GM04504 (cell line): ENCODE measurements at regions not wholly inside any gene's neighbourhood (a gene's known extent, or its start where the extent isn't known, plus 50 kb on each side); places are given as distances from the start of the nearest gene placed in this dataset.
"Not testable (repeated sequence)": the region's sequence is repeated elsewhere in the genome, so short reads cannot be mapped to it uniquely, and the experiment has no call there.

Experiments used
- DNase-seq: peaks from one replicate; pipeline ENCODE4 v3.0.0-alpha.2; 2012; ENCODE audit warnings: low read depth

DNA sequence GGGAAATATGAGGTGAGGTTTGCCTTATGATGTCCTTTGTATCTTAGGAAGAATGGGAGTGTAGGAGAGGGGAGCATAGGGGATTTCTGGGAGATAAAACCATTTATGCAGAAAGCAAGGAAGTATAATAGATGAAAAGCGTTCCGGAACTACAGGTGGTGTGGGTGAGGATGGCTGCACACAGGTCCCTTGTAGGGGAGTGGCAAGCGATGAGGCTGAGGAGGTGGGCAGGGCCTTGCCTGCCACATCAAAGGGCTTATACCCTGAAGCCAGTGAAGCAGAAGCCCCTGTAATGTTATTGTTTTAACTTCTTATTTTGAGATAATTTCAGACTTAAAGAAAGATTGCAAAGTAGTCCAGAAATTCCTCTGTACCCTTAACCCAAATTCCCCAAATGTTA is 107.3 kb upstream of the IKBKE start:
- DNase-seq = not testable (repeated sequence)

DNA sequence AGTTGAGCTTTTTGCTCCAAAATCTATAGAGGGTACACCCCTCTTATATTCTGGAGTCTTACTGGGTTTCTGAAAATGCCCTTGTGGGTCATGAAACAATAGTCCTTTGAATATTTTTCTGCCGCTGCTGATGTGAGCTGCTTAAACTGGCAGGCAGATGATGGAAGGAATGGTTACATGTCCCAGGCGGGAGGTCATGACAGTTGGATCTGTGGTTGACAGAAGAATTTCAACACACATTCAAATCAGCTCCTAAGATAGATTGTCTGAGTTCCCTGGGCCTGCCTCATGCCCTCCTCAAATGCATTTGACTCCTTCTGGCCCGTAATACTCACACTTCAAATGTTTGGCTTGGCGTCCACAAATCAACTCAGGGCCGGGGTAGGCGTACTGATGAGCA is 105.0 kb upstream of the IKBKE start:
- peak; percentile 8 for DNase-seq

DNA sequence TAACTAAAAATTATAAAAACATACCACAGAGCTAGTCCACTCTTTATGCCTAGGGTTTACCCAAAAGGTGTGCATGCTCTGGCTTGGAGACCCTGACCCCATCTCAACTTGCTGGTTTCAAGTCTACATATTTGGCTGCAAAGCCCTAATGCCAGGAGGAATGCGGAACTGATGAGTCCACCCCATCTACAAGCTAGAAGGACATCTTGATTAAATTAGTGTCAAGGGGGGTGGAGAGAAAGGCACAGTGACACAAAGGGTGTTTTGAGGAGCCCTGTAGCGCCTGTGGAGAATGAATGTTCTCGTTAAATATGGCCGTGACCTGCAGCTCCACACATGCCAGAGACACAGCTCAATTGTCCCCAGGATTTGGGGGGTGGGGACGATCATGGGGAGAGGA is 104.1 kb upstream of the IKBKE start:
- DNase-seq = peak; percentile 46

DNA sequence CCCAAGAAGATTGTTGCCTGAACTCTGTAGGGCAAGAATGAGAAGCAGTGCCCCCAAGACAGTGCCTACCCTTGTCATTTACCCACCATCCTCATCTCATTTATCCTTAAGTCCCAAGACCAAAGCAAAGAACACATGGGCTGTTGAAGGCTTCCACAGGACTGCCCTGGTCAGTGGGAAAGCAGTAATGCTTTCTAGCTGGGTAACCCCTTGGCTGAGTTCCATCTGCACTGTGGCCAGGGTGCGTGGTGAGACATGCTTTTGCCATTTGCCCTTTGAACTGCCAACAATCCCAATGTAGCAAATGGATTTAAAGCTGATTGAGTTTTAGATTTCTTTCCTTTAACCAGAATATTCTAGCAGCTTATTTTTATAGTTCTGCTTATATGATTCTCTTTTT is 103.5 kb upstream of the IKBKE start:
- not testable (repeated sequence) for DNase-seq

DNA sequence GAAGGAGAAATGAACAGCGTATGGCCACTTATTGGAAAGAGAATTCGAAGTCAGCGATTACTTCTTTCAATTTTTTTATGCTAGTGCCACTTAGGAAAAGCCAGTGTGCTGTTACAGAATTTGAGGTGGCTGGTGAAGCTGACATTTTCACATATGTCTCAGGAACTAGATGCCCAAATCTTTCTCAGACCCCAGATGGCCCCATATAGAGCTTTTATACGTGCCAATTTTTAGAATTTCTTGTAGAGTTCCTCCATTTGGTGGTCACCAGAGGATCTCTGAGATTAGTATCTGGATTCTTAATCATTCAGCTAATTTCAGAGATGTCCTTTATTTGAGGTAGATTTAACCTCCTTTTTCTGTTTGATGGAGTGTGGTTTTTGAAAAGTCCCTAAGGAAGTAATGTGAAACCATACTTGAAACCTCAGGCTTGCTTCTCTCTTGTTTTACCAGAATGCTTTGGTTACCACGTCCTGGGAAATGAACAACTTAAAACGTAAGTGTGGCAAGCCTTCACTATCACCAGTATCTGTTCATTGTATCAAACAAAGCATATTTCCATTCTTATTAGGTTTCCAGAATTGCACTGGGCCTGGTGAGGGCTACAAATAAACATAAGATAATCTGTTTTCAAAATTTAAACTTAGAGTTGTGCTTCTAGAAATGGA is 102.2 kb upstream of the IKBKE start:
- not testable (repeated sequence) for DNase-seq

DNA sequence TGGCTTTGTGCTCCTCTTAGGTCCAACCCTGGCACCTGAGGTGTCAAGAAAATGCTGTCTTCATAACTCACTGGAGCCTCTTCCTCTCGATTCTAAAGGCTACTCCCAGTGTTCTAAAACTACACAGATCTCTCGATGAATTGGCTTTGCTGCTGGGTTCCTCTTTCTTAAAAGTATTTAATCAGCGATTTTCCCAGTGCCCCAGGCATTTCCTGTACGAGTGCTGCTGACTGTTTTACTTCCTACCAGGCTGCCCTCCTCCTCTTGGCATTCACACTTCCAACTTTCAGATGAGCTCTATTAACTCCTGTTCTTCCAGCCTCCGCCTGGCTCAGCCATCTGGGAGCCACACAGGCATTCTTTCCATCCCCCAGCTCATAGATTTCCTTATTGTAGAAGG is 95.6 kb upstream of the IKBKE start:
- DNase-seq = not testable (repeated sequence)

DNA sequence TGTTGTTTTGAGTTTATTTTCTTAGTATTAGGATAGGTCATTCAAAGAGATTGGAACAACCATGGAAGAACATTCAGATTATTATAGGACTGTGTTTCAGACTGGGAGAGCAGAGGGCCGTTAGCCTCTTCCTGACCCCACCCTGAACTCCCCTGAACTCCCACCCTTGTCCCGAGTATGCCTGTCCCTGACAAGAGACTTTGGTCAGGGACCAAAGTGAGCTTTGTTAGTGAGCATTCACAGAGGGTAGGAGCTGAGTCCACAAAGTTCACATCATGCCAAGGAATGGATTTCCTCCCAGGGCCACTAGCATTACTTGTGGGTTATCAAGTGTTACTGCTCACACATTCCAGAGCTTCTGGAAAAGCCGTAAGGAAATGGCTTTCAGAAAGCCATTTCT is 94.7 kb upstream of the IKBKE start:
- not testable (repeated sequence) for DNase-seq

DNA sequence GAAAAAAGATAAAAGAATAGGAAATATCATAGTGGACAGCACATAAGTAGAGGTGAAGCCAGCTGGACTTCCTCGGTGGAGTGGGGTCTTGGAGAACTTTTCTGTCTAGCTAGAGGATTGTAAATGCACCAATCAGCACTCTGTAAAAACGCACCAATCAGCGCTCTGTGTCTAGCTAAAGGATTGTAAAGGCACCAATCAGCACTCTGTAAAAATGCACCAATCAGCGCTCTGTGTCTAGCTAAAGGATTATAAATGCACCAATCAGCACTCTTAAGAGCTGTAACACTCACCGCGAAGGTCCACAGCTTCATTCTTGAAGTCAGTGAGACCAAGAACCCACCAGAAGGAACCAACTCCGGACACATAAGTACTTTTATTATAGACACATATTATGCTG is 91.8 kb upstream of the IKBKE start:
- DNase-seq = not testable (repeated sequence)

DNA sequence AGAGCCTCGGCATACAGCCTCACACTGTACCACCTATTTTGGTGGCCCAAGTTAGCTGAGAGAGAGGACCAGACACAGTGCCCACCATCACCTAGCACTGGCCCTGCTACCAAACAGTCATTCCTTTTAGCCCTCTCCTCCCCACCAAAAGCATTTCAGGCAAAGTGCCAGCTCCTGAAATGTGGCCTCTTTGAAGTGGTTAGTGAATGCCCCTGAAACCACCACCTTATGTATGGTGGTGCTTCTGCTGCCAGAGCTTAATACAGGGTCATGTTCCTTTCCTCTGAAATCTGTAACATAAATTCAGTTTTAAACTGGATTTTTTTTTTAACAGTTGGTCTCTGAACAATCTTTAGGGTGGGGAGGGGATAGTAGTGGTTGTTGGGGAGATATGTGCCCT is 91.0 kb upstream of the IKBKE start:
- not testable (repeated sequence) for DNase-seq

DNA sequence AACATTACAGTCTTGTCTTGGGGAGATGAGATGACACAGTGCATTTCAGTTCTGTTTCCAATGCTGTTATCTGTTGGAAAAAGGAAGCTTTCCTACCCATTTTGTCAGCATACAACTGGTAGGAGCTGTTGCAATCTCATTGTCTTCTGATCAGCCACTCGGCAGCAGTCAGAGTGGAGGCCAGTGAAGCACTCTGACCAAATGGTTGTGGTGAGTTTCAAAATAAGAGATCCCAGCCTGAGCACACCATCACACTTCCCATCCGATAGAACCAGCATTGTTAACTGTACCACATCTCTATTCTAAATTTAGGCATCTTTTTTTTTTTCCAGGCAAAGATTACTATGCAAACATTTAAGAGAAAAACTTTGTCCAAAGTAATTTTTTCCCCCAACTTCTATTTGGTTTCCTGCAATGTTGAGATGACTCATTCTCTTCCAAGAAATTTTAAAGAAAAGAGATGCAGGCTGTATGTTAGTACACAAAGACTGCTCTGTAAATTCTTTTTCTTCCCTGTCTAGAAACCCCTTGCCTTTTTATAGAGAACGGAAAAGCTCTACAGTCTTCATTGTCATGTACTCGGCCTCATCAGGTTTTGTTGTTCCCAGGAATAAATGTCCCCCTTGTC is 90.0 kb upstream of the IKBKE start:
- DNase-seq = peak; percentile 18

DNA sequence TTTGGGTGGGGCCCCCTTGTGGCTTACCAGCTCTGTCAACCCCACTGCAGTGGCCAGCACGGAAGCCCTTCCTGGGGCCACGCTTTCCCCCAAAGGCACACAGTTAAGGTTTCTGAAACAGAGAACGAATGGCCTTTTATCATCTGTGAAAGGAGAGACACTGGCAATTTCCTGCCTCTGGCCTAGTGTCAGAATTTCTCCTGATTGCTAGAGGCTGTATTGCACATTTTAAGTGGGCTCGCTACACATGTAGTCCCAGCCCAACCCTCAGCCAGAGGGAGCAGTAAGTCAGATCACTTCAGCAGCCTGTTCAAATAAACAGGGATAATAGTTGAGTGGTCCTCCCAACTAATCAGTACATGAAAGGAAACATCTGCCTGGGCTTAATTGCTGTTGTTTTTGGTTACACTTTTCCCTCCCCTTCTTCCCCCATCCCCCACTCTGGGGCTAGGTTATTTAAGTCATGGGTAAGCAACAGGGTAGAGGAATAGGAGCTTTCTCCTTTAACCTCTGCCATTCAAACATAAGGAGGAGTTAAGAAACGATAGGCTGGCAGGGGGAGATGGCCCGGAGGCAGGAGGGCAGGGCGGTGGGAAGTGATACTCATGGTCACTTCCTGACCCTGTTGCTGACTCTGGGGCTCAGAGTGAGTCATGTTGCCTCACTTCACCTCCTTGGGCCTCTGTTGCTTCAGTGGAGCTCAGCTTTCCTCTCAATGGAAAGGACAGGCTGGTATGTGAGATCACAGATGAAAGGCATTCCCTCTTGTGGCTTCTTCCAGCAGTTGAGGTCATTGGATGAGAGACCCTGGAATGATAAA is 89.3 kb upstream of the IKBKE start:
- not testable (repeated sequence) for DNase-seq

DNA sequence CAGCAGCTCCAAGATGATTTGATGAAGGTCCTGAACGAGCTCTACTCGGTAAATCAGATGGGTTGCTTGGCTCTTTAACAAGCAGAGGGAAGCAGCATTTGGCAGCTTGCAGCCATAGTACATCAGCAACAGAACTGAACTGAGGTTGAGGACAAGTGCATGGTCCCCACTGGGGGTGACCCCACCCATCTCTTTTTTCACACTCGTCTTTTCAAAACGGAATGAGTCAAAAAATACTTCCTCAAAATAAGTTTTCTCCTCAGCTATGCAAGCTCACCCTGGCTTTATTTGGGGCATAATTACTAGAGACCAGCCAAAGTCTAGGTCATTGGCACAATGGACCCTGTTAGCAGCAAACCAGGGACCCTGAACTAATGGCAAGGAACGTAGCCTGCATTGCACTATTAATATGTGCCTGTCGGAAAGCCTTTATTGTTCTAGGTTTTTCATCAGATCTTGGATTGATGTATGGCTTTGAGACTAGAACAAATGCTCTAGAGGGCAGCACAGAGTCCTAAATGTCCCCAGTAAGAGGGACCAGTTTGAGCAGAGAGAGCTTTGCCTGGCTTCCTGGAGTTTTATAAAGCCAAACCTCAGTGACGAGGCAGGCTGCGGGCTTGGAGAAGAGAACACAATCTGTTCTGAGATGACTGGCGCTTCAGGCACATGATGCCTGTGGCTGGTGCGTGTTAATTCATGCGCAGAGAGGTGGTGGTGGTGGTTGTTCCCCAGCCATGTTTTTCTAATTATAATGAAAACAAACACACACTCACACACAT is 86.1 kb upstream of the IKBKE start:
- peak; percentile 61 for DNase-seq

DNA sequence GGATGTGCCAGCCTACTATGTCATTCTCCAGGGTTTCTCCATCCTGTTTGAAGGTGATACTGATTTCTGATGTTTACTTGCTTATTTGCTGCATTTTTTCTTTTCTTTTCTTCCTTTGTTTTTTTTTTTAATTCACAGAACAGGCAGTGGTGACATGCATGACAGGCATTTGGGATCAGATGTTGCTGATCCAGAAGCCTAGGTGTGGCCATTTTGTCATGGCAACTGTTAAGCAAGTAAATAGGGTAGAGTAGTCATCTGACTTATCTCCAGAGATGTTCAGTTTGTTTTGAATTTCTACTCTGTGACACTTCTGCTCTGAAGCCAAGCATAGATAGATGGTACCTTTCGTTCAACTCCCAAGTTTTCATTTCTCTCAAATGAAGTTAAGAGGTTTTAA is 85.4 kb upstream of the IKBKE start:
- DNase-seq = not testable (repeated sequence)

DNA sequence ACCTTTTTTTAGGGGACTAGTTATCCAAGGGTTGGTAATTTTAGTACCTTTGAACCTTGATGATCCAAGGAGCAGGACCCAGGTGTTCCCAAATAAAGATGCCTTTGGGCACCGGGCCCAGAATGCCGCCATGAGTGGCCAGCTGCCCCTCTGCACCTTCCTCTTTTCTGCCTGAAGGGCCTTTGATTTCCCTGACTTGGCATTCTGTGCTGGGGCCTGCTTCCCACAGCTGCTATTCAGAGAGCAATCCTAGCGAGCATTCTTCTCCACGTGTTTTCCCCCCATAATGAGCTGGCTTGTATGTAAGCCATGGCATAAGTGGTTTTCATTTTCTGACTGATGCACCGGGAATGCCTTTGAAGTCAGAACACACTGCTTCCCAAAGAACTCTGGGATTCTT is 82.6 kb upstream of the IKBKE start:
- not testable (repeated sequence) for DNase-seq

DNA sequence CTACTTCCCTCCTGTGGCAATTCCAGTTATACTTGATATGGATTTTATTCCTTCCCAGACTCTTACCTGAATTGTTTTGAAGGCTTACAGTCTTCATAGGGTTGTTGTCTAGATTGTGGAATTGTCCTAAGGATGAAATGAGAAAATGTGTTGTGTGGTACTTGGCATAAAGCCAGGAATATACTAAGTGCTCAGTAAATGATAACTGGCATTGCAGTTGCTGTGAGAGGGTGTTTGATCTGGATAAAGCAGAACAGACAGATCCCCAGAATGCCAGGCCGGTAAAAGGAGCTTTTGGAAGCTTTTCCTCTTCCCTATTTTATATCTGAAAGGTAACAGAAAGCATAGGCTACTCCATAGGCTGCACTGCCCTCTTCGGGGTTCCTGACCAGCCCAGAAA is 78.4 kb upstream of the IKBKE start:
- not testable (repeated sequence) for DNase-seq

DNA sequence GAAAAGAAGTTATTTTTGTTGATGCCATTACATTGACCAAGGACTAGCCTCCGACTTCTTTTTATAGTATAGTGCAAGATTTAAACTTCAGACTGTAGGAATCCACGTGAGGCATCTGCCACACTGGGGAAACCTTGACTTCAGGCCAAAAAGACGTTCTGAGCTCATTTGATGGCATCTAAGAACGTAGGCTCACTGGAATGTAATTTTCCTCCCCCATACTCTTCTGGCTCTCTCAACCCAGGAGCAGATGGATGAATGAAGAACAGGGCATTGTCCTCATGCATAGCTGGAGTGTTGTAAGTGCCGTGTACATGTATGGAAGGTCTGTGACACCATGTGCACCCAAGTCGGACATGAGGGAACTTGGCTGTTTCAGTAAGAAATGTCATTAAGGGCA is 72.8 kb upstream of the IKBKE start:
- not testable (repeated sequence) for DNase-seq

DNA sequence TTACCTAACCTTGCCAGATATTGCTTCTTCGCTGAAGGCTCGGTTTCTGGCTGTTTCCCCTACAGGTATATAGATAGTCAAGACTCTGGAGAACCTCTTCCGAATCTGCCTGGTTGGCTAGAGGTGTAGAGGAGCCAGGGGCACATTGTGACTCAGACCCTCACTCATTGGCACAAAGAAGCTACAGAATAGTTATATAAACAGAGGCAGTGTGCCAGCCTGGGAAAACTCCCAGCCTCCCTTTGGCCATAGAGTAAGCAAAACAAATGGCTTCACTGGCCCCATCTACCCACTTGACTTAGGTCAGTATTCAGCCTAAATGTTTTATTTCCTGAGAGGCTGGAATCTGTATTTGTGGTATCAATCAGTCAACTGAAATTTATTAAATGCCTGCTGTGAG is 72.0 kb upstream of the IKBKE start:
- not testable (repeated sequence) for DNase-seq

DNA sequence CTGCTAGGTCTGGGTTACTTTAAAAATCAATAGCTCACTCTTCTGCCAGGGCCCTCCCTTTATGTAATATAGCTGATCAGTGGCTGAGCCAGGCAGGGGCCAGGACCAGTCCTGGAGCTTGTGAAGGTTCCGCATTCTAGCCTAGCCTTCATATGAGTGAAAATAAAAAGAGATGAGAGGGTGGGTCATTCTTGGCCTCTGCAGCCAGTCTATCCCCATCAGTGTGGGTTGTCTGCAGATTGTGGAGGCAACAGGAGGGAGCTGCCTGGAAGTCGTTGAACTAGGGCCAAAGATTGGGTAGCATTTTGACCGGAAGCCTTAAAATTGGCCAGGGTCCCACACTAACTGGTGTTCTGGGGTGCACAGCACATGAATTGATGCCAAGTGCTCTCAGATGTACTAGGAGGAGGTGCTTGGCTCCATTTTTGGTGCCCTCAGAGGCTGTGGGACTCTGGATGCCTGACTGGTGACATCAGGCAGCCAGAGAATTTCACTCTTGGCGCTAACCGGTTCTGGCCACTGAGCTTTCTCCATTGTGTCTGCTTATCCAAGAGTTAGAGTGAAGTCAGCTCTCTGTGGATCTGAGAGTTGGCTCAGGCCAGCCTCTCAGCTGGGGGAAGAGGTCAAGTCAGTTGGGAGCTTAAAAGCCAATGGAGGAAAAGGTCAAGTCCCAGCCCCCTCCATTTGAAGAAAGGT is 66.5 kb upstream of the IKBKE start:
- not testable (repeated sequence) for DNase-seq

DNA sequence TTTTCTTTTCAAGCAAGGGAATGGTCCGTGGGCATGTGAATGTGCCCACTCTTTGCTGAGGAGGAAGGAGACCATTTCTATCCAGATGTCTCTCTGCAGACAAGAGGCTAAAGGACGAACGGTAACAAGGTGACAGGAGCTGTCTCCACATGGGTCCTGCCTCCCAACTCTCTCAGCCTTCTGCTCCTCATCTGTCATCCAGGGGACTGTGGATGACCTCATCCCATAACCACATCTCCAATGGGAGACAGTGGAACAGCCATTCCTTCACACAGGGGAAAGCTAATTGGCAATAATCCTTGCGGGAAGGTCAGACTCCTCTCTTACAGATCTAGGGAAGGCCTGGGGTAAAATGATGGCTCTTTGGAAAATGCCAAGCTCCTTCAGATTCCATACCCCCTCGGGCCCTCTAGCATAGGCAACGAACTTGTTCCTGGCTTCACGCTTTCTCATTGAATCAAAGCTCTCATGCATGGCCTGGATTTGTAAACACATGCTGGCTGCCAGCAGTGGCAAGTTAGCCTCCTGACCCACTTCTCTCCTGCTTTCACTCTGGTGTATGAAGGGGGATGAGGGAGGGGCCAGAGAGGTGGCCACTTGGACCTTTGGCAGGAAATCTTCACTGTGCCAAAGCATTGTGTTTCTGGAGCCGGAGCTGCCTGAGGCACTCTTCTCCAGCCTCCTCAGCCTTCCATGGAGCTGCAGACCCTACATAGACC is 65.8 kb upstream of the IKBKE start:
- DNase-seq = not testable (repeated sequence)

DNA sequence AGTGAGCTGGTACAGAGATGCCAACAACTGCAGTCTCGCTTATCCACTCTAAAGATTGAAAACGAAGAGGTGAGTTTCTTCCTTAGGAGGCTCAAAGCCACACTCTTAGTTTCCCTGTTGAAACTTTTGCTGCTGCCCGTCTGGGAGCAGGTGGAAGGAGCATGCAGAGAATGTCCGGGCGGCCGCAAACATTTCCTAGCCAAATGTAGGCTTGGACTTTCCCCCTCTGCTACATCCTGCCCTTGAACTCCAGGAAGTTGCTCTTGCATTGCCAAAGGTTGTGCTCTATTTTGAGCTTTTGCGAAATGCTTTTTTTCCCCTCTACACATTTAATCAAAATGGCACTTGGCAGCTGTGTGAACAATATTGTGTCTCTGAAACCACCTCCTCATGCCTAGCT is 65.0 kb upstream of the IKBKE start:
- DNase-seq = not testable (repeated sequence)
